ENCODE measurements at regions not wholly inside any gene's neighbourhood (a gene's known extent, or its start where the extent isn't known, plus 50 kb on each side); places are given as distances from the start of the nearest gene placed in this dataset.

DNA sequence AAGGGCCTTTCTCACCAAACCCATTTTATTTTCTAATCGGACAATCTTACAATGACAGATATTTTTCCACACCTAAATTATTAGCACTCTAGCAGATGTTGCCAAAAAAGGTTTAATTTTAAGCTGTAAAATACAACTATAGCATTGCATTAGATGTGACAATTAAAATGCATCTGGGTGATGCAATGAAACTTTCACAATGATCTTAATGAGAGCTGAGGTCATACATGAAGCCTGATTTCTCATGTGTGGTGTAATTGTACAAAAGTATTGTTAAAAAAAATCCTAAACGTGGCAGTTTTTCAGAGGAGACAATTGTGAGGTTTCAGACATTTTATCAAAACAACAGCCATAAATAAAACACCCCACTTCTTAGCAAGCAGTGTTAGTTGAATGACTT lies 606.0 kb downstream of the HDGFL1 start:
- Histone ChIP-seq H3K9ac (ENCODE audit: low read depth, low read length) (no peak overlapping the region), H3K79me2 (ENCODE audit: insufficient read depth, low read length) (no peaks in the 10 kb centered on the region), H3K9me3 (ENCODE audit: insufficient read depth, low read length, severe bottlenecking) (no peaks in the 10 kb centered on the region), H2AFZ (ENCODE audit: low read depth, low read length) (no peak overlapping the region), H3K27me3 (ENCODE audit: insufficient read depth, low read length, poor library complexity) (no peaks in the 10 kb centered on the region), H4K20me1 (ENCODE audit: insufficient read depth, low read length) (no peaks in the 10 kb centered on the region), H3K36me3 (ENCODE audit: insufficient read depth, low read length) (no peaks in the 10 kb centered on the region), H3K4me3 (ENCODE audit: low read depth in 1 of 2, low read length in 2 of 2) (no peak overlapping the region), H3K4me1 (ENCODE audit: insufficient read depth, low read length) (no peaks in the 10 kb centered on the region), H3K4me2 (ENCODE audit: insufficient read depth, low read length) (no peak overlapping the region), H3K27ac (ENCODE audit: low read length) (no peak overlapping the region)
- no peak for DNase-seq
- TF ChIP-seq, protein P1, sequence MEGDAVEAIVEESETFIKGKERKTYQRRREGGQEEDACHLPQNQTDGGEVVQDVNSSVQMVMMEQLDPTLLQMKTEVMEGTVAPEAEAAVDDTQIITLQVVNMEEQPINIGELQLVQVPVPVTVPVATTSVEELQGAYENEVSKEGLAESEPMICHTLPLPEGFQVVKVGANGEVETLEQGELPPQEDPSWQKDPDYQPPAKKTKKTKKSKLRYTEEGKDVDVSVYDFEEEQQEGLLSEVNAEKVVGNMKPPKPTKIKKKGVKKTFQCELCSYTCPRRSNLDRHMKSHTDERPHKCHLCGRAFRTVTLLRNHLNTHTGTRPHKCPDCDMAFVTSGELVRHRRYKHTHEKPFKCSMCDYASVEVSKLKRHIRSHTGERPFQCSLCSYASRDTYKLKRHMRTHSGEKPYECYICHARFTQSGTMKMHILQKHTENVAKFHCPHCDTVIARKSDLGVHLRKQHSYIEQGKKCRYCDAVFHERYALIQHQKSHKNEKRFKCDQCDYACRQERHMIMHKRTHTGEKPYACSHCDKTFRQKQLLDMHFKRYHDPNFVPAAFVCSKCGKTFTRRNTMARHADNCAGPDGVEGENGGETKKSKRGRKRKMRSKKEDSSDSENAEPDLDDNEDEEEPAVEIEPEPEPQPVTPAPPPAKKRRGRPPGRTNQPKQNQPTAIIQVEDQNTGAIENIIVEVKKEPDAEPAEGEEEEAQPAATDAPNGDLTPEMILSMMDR (IDR thresholded peaks at IDR 0.05; ENCODE audit: borderline replicate concordance, extremely low read depth, low read length, poor library complexity, severe bottlenecking), result no peak
- no peak for TF ChIP-seq EZH2 (IDR thresholded peaks at IDR 0.05; ENCODE audit: borderline replicate concordance, low read depth, low read length, severe bottlenecking)
- no peak for ATAC-seq (ENCODE audit: insufficient read depth, low read depth)

DNA sequence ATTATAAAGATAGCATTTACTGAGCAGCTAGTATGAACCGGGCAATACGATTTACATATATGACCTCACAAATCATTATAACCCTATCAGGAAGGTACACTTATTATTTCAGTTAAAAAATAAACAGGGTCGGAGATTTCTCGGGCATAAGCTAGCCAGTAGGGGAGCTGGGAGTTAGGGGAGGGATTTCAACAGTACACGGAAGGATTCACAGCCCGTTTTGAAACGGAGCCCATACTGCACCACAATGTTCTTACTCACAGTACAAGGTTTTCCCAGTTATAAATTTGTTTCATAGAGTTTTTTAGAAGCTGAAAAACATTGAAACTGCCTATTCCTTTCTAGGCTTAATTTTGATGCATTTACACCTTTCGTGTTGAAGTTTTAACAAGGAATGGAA lies 607.1 kb downstream of the HDGFL1 start:
- Histone ChIP-seq H3K9ac (ENCODE audit: low read depth, low read length) (no peak overlapping the region), H3K4me2 (ENCODE audit: insufficient read depth, low read length) (no peak overlapping the region), H3K4me1 (ENCODE audit: insufficient read depth, low read length) (no peaks in the 10 kb centered on the region), H3K9me3 (ENCODE audit: insufficient read depth, low read length, severe bottlenecking) (no peaks in the 10 kb centered on the region), H3K79me2 (ENCODE audit: insufficient read depth, low read length) (no peaks in the 10 kb centered on the region), H3K36me3 (ENCODE audit: insufficient read depth, low read length) (no peaks in the 10 kb centered on the region), H3K4me3 (ENCODE audit: low read depth in 1 of 2, low read length in 2 of 2) (no peak overlapping the region), H2AFZ (ENCODE audit: low read depth, low read length) (no peak overlapping the region), H3K27me3 (ENCODE audit: insufficient read depth, low read length, poor library complexity) (no peaks in the 10 kb centered on the region), H3K27ac (ENCODE audit: low read length) (no peak overlapping the region), H4K20me1 (ENCODE audit: insufficient read depth, low read length) (no peaks in the 10 kb centered on the region)
- TF ChIP-seq, protein P1 (IDR thresholded peaks at IDR 0.05; ENCODE audit: borderline replicate concordance, extremely low read depth, low read length, poor library complexity, severe bottlenecking), result no peak
- no peak for TF ChIP-seq EZH2 (IDR thresholded peaks at IDR 0.05; ENCODE audit: borderline replicate concordance, low read depth, low read length, severe bottlenecking)
- DNase-seq (no peak), ATAC-seq (ENCODE audit: insufficient read depth, low read depth) (no peak)

DNA sequence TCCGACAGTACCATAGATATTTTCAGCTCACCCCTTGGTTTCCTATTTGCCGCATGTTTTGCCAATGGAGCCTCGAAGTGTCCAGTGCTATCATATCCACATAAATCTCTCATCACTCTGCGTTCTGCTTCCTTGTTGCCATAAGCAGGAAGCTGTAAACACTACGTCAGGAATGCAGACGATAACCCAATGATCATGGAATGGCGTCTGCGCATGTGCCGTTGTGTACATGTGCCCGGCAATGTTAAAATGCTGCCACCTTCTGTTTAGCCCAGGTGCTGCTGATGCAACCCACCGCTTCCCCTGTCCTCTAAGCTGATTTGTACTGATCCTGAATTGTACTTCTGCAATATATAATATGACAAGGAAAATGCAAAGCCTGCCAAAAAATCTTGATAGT lies 607.5 kb downstream of the HDGFL1 start:
- Histone ChIP-seq H3K4me2 (ENCODE audit: insufficient read depth, low read length) (no peak overlapping the region), H3K4me1 (ENCODE audit: insufficient read depth, low read length) (no peaks in the 10 kb centered on the region), H3K27ac (ENCODE audit: low read length) (no peak overlapping the region), H3K27me3 (ENCODE audit: insufficient read depth, low read length, poor library complexity) (no peaks in the 10 kb centered on the region), H4K20me1 (ENCODE audit: insufficient read depth, low read length) (no peaks in the 10 kb centered on the region), H3K79me2 (ENCODE audit: insufficient read depth, low read length) (no peaks in the 10 kb centered on the region), H3K9ac (ENCODE audit: low read depth, low read length) (no peak overlapping the region), H3K4me3 (ENCODE audit: low read depth in 1 of 2, low read length in 2 of 2) (no peak overlapping the region), H3K36me3 (ENCODE audit: insufficient read depth, low read length) (no peaks in the 10 kb centered on the region), H3K9me3 (ENCODE audit: insufficient read depth, low read length, severe bottlenecking) (no peaks in the 10 kb centered on the region), H2AFZ (ENCODE audit: low read depth, low read length) (no peak overlapping the region)
- ATAC-seq (ENCODE audit: insufficient read depth, low read depth), result no peak
- TF ChIP-seq, protein P1 (IDR thresholded peaks at IDR 0.05; ENCODE audit: borderline replicate concordance, extremely low read depth, low read length, poor library complexity, severe bottlenecking), result peak; percentile 38
- no peak for TF ChIP-seq EZH2 (IDR thresholded peaks at IDR 0.05; ENCODE audit: borderline replicate concordance, low read depth, low read length, severe bottlenecking)
- no peak for DNase-seq

DNA sequence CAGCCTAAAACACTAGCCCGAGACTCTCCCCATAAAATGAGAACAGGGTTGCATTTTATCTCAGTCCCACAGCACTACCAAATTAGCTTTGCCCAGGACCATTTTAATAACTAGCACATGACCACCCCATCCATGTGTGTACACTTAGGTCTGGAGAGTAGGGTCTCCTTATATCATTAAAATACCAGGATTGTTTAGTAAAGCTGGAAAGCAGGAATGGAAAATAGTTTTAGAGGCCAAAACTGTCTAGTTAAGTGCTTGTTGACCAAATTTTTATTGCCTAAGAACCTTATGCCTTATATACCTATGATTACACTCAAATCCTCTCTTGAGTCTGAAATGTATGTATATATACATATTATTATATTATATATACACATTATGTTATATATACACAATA lies 608.4 kb downstream of the HDGFL1 start:
- Histone ChIP-seq H3K9ac (ENCODE audit: low read depth, low read length) (no peak overlapping the region), H3K27ac (ENCODE audit: low read length) (no peak overlapping the region), H3K4me1 (ENCODE audit: insufficient read depth, low read length) (no peaks in the 10 kb centered on the region), H2AFZ (ENCODE audit: low read depth, low read length) (no peak overlapping the region), H3K36me3 (ENCODE audit: insufficient read depth, low read length) (no peaks in the 10 kb centered on the region), H3K9me3 (ENCODE audit: insufficient read depth, low read length, severe bottlenecking) (no peaks in the 10 kb centered on the region), H3K79me2 (ENCODE audit: insufficient read depth, low read length) (no peaks in the 10 kb centered on the region), H3K4me2 (ENCODE audit: insufficient read depth, low read length) (no peak overlapping the region), H3K27me3 (ENCODE audit: insufficient read depth, low read length, poor library complexity) (no peaks in the 10 kb centered on the region), H4K20me1 (ENCODE audit: insufficient read depth, low read length) (no peaks in the 10 kb centered on the region), H3K4me3 (ENCODE audit: low read depth in 1 of 2, low read length in 2 of 2) (no peak overlapping the region)
- ATAC-seq (ENCODE audit: insufficient read depth, low read depth) (no peak), DNase-seq (no peak)
- TF ChIP-seq EZH2 (IDR thresholded peaks at IDR 0.05; ENCODE audit: borderline replicate concordance, low read depth, low read length, severe bottlenecking), result no peak
- TF ChIP-seq, protein P1 (IDR thresholded peaks at IDR 0.05; ENCODE audit: borderline replicate concordance, extremely low read depth, low read length, poor library complexity, severe bottlenecking), result no peak

Data from DND-41 (cell line).